GM19238 (cell line): ENCODE measurements at regions not wholly inside any gene's neighbourhood (a gene's known extent, or its start where the extent isn't known, plus 50 kb on each side); places are given as distances from the start of the nearest gene placed in this dataset.

Source experiments
- DNase-seq: peaks from one replicate; pipeline ENCODE4 v3.0.0; 2011; ENCODE audit warnings: low spot score; ENCODE audit not compliant: insufficient read length

DNA sequence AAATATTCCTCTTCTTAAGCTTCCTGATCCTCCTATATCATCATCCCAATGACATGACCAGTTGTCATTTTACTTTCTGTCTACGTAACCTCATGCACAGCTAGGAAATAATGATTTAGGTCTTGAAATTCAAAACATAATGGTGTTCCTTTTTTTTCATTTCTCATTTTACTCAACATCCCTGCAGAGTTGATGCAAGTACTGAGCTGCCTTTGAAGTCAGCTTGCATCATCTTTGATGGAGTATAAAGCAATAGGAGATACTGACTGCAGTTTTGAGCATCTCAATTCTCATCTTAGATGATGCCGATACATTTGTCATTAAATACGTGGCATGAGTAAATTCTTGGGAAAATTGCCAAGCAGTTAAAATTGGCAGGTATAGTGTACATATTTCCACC, 346.1 kb downstream of the ZIC1 start:
- no peak for DNase-seq

DNA sequence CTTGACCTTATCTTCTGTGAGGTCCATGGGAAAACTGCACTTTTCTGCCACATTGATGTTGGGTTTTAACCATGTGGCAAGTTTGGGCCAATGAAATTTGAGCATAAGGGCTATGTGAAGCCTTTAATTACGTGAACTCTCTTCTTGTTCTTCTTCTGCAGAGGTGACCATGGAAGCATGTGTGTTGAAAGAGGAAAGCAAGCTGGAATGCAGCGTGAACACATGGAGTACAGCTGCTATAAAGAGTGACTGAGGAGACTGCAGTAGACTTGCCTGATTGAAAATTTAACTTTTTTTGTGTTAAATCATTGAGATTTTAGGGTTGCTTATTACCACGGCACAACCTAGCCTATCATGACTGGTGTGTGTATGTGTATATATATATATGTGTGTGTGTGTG, 347.3 kb downstream of the ZIC1 start:
- no peak for DNase-seq

DNA sequence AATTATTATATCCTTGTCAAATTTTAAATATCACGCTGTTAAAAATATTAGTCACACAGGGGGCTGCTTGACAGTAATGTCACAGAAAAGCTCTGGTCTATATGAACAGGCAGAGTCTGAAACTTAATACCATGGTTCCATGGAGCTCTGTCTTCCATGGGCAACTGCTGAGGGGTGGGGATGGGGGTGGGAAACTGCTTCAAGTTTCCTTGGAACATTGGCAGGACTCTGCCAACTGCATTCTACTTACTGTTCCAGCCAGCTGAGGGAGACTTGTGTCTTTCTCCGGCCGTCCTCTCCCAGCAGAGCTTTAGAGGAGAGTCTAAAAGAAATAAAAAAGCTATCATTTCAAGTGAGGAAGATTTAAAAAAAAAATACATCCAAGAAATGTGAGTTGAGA, 348.7 kb downstream of the ZIC1 start:
- no peak for DNase-seq

DNA sequence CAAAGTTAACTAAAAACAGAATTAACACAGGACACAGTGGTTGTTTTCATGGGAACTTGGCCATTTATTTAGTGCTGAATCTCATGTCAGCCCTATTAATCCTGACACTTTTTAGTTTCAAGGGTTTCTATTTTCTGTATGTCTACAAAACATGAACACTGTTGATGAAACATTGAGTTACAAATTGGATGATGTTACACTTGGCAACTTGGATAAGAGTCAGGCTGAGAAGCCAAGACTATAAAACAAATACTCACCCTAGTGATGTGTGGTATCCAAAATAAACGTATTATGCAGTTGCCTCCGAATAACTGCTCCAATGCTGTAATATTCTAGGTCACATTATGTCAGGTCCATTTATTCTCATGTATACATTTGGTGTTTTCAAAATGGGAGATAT, 349.6 kb downstream of the ZIC1 start:
- no peak for DNase-seq

DNA sequence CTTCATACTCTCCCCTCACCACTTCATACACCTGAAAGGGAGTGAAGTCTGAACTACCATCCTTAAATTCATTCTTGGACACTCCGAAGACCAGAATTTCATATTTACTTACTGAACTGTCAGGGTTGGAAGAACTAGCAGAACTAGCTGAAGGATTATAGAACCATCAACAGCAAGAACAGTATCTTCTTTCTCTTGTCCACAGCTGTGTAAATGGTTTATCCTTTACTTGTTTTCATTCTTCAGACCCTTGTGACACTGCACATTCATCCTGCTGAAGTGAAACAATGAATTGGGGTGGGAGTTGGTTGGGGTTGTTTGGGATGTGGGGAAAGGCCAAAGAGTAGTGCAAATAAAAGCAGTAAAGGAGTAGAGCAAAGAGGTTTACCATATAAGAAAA, 350.9 kb downstream of the ZIC1 start:
- no peak for DNase-seq

DNA sequence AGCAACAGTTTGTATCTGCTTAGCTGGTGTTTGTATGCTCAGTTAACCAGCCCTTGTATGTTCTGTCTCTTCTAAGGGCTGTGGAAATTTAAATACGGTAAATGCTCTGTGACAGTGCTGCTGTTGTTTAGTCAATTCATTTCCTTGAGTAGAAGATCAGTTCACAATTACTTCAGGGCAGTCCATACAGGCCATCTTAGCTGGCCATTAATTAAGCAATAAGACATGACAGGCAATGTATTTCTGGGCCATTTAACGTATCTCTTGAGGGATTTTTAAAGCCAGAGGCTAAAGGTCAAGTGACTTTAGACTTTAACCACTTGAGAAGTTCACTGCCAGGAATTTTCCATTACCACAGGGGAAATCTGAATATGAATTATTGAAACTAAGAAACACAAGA, 351.8 kb downstream of the ZIC1 start:
- no peak for DNase-seq

DNA sequence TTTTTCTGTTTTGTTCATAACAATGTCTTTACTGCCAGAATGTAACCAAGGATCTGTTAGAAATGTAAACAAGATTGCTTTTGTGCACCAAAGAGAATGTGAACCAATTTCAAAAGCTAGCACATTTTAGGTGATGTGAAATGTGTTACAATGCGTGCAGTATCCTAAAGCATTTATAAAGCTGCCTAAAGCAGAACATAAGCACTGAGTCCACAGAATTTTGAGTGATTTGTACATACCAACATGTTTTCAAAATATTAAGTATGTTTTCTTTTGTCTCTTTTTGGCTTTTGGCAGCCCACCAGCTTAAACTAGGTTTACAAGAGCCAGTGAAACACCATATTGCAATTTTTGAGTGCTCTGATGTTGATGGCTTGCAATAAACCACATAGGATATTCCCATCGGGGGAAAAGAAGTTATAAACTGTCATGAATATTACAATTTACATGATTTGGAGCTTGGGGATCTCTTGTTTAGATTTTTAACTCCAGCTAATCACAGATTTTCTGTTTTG, 364.0 kb downstream of the ZIC1 start:
- no peak for DNase-seq

DNA sequence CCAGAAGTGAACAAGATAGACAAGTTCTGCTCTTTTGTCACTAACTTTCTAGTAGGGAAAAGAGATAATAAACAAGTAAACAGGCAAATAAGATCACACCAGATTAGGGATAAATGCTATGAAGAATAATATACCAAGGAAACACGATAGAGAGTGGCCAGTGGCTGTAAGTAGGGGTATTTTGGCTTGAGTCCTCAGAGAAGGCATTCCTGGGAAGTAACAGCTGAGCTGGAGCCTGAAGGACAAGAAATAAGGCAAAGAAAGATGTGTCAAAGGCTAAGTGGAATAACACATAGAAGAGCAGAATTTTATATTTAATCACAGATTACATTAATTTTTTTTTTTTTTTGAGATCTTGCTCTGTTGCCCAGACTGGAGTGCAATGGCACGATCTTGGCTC, 366.2 kb downstream of the ZIC1 start:
- DNase-seq: no peak

DNA sequence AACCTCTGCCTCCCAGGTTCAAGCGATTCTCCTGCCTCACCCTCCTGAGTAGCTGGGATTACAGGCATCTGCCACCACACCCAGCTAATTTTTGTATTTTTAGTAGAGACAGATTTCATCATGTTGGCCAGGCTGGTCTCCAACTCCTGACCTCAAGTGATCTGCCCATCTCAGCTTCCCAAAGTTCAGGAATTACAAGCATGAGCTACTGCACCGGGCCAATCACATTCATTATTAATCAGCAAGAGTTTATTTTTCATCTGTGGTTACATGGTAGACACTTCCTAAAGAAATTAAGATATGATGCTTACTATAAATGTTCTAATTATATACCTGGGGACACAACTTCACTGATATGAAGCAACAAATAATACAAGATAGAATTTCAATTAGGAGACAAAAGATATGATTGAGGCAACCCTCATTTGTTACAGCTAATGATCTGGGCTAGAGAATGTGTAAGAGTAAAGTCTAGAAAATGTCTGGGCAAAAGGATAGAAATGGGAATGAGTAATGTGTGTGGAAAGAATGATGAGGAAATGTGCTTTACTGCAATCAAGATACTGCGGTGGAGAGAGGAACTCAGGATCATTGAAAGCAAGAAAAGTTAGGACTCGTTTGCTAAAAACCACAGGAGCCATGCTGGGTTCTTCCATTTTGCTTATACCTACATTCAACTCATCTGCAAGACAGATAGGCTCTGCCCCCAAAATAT, 366.8 kb downstream of the ZIC1 start:
- no peak for DNase-seq

DNA sequence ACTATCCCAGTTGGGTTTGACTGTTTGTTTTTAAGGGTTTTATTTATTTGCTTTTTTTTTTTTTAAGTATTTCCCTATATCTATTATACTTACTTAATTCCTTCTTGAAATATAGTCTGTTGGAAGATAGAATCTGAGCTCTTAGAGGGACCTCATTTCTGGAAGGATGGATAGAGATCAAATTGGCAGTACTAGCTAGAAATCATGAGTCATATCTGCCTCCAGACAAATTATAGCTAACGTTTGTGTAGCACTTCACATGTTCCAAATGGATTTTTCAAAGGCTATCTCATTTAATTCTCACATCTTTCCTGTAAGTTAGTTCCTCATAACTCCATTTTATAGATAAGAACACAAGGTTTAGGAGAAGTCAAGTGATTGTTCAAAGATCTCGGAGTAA, 384.7 kb downstream of the ZIC1 start:
- DNase-seq: no peak

DNA sequence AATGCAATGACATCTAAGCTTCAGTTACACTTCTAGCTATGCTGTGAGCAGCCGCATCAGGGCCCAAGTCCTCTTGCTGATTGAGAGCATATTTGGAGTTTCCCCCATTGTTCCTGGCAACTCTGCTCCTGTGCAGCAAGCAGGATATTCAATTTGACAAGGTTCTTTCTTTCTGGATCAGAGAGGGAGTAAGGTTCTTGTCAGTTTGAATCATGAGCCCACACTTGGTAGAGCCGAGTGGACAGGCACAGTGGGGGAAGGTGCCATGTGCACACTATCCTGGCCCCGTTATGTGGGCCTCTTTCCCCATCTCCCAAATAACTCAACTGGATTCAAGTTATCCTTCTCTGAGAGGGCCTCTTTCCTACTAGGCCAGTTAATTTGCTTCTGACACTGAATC, 385.4 kb downstream of the ZIC1 start:
- no peak for DNase-seq

DNA sequence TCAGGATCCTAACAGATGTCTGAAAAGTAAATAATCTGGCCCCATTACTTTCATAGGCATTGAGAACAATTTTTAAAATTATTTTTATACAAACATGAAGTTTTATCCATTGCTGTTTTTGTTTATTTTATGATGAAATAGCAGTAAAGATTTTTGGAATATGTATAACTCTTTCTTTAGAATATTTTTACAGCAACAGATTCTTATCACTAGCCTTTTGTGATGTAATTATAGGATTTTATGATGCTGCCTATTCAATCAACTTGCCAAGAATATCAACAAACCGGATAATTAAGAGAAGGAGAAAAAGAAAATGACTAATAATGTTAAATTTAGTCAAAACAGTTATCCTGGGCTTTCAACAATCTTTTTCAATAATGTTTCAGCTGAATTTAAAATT, 386.3 kb downstream of the ZIC1 start:
- no peak for DNase-seq

DNA sequence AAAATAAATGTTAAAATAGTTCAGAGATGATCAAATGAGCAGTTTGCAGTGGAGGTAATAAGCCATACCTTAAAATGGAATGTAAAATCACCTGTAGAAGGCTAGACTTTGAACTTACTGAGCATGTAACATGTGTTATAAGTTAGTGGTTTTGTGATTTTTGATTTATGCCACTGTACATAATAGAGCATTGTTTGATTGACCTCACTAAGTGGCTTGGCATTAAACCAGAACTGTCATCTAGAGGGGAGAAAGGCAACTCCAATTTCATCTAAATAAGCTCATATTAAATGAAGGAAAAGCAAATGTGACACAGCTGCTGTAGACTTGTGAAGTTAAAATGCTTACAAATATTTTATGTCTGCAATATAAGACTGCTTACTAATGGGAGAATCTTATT, 387.9 kb downstream of the ZIC1 start:
- DNase-seq: no peak

DNA sequence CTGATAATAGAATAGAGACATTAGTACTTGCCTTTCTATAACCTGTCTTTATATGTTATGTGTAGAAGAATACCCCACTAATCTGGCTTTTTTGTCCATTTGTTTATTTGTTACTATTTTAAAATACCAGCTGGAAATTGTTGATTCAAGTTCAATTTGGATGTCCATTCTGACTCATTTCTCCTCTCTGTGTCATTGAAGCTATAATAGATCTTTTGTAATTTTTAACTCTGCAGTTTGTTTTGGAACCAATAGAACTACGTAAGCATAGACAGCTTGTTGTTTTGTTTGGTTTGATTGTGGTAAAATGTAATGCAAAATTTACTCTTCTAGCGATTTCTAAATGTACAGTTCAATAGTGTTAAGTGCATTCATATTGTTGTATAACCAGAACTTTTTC, 390.4 kb downstream of the ZIC1 start:
- DNase-seq: no peak

DNA sequence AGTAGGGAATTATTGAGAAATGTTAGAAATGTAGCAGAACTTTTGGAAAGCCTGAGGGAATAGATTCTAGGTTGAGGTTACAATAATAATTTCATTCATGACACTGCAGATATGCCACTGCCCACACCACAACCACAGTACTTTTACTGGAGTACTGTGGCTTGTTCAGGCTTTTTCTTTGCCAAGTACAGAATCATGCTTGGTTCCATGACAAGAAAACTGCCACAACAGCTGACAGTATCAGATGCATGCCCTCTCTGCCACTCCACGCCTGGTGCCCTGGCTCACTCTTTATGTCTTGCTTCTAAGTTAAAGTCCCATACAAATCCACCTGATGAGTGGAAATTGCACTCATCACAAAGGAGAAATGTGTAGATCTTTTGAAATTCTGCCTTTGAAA, 398.6 kb downstream of the ZIC1 start:
- no peak for DNase-seq

DNA sequence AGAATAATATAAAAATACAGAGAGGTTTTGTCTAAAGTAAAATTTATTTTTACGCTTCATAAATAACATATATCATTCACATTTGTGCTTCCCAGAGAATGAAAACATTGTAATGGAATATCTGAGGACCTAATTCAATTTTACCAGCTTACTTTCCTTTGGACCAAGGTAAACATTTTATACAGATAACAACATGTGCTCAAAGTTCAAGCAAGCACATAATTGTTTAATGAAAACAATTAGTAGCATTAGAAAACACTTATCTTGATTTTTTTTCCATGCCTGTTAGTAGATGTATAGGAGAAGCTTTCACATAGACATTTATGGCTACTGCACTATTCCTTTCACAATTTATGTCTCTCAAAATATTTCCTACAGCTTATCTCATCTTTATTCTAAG, 400.0 kb downstream of the ZIC1 start:
- no peak for DNase-seq

DNA sequence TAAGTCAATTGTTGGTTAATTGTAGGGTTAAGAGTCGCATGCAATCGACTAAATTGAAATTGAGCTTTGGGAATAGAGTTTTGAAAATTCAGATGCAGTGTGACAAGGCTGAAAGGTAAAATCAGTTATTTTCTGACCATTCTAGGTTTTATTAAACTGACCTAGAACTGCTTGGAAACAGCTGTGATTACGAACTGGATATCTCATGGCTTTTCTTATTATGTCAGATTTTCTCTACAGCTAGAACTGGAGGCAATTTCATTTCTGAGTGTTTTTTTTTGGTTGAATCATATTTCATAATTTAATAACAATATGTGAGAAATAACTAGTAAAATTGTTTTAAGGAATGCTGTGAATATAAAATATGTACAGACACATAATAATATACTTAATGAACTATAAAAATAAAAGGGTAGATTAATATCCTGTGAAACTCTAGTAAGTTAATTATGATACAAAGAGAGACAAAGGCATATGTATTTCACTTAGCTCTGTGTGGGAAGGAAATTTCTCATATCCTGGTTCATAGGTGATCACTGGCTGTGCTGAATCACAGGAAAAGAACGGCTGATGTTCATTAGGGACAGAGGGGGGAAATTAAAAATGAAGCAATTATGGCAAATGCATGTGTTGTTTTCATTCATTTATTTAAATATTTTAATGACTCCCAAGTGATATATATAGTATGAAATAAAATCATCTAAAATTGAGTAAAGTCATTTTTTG, 403.2 kb downstream of the ZIC1 start:
- no peak for DNase-seq

DNA sequence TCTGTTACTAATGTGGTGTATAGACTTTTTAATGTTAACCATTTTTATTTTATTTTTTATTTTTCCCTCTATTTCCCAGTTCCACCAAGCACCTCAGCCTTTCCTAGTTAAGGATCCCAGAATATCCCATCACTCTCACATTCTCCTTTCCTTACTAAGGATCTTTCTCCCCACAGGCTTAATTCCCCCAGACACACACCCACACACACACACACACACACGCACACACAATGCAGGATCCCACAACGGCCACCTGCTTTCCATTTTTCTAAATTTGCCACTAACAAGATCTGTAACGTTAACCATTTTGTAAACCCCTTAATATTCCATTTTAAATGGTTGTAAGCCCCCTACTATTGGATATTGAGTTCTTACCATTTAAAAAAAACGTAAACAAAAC, 404.1 kb downstream of the ZIC1 start:
- DNase-seq: no peak

DNA sequence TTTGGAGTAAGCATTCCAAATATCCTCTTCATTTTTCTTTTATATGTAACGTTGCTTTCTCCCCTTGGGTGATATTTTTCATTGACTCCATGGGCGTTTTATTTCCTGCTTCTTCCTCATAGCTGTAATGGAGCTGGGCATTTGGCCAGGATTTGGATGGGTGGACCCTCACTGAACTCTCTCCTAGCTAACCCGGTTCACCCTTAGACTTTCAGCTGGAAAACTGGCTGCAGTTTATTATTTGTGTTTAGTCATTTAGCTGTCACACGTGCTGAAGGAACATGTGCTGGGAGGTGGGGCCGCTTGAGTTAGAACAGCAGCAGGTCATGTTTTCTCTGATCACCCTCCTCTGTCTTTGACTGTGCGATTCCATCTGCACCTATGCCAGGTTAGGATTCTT, 407.6 kb downstream of the ZIC1 start:
- no peak for DNase-seq

DNA sequence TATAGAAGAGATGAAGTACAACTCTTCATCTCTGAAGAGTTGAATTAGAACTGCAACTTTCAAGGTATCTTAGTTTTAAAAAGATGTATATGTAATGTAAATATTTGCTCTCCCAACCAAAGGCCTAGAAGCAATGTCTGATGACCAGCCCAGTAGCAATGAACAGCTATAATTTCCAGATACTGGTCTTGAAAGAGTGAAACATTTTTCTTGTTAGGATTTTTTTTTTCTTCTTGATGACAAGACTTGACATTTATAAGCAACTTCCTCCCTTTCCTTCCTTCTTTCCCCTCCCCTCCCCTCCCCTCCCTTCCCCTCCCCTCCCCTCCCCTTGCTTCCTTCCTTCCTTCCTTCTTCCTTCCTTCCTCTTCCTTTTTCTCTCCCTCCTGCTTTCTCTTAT, 423.4 kb downstream of the ZIC1 start:
- no peak for DNase-seq

DNA sequence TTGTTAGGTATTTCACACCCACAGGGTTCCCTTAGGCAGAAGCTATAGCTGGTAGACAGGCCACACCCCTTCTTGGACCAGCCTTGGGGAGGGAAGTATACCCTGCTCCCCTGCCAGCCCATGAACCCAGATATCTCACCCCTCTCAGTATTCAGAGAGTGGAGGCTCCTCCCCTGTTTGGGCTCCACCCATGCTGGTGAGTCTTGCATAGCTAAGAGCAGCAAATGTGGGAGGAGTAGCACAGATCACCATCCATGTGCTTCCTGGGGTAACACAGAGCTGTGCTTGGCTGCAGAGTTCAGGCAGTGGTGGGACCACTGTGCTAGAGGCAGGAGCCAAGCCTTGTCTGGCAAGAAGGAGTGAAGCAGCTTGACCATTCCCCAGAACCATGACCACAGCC, 427.2 kb downstream of the ZIC1 start:
- no peak for DNase-seq

DNA sequence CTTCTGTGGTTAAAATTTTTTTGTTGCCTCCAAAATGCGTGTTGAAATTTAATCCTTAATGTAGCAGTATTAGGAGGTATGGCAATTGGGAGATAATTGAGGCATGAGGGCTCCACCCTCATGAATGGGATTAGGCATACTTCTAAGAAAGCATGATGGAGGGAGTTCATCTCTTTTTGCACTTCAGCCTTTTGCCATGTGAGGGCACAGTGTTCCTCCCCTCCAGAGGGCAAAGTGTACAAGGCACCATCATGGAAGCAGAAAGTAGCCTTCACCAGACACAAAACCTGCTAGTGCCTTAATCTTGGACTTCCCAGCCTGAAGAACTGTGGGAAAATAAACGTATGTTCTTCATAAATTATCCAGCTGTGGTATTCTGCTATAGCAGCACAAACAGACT, 429.5 kb downstream of the ZIC1 start:
- DNase-seq: no peak

DNA sequence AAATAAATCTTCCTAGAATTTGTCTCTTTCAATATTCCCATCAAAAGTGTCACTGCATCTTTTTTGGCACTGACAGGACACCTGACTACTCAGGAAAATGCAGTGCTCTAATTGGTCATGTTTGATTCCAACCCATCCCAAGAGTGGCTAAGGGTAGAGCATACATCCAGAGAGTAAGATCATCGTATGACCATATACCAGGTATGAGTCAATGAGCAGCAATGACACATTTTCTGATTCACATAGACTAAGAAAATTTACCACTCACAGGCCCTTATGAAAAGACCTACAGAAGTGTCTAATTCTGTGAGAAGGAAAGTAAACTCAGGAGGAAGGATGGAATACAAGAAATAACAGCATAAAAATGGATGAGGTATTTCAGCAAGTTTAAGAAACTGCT, 434.2 kb downstream of the ZIC1 start:
- DNase-seq: no peak
